PFSK-1 (cell line): ENCODE measurements at regions not wholly inside any gene's neighbourhood (a gene's known extent, or its start where the extent isn't known, plus 50 kb on each side); places are given as distances from the start of the nearest gene placed in this dataset.

Experiments used
- FOXP2 ChIP-seq: optimal IDR thresholded peaks from 2 replicates; pipeline ENCODE3; 2011; ENCODE audit warnings: borderline replicate concordance, control low read depth, inconsistent platforms; ENCODE audit not compliant: insufficient read depth; ENCODE audit errors: extremely low read length, extremely low read depth
- POLR2AphosphoS5 ChIP-seq: IDR thresholded peaks from 2 replicates; pipeline ENCODE4 v1.6.1; 2012; ENCODE audit warnings: low read depth, mild to moderate bottlenecking, control low read depth, low read length, moderate library complexity
- REST ChIP-seq, 2 experiments: IDR thresholded peaks; 2 replicates each; pipeline versions ENCODE4 v1.6.1 to v1.8.0; 2011 to 2012; ENCODE audit warnings: low read depth in 2 of 2, low read length in 2 of 2, control low read depth in 1 of 2, inconsistent platforms in 1 of 2, mild to moderate bottlenecking in 1 of 2, moderate library complexity in 1 of 2; ENCODE audit not compliant: insufficient read depth in 1 of 2
- SIN3A ChIP-seq: IDR thresholded peaks from 2 replicates; pipeline ENCODE4 v1.6.1; 2012; ENCODE audit warnings: mild to moderate bottlenecking, low read length, moderate library complexity, borderline replicate concordance; ENCODE audit not compliant: insufficient read depth
- TAF1 ChIP-seq: IDR thresholded peaks from 2 replicates; pipeline ENCODE4 v1.6.1; 2012; ENCODE audit warnings: low read length, control low read depth, borderline replicate concordance; ENCODE audit not compliant: insufficient read depth

GRCh38 chr19:28898249-28898648, 314.7 kb downstream of the UQCRFS1 start:
- no peak for TF ChIP-seq POLR2AphosphoS5
- TF ChIP-seq SIN3A = no peak
- TF ChIP-seq REST (IDR thresholded peaks at IDR 0.05; ENCODE audit: insufficient read depth in 1 of 2, low read depth in 2 of 2, low read length in 2 of 2) = no peak
- no peak for TF ChIP-seq FOXP2
- no peak for TF ChIP-seq TAF1

DNA sequence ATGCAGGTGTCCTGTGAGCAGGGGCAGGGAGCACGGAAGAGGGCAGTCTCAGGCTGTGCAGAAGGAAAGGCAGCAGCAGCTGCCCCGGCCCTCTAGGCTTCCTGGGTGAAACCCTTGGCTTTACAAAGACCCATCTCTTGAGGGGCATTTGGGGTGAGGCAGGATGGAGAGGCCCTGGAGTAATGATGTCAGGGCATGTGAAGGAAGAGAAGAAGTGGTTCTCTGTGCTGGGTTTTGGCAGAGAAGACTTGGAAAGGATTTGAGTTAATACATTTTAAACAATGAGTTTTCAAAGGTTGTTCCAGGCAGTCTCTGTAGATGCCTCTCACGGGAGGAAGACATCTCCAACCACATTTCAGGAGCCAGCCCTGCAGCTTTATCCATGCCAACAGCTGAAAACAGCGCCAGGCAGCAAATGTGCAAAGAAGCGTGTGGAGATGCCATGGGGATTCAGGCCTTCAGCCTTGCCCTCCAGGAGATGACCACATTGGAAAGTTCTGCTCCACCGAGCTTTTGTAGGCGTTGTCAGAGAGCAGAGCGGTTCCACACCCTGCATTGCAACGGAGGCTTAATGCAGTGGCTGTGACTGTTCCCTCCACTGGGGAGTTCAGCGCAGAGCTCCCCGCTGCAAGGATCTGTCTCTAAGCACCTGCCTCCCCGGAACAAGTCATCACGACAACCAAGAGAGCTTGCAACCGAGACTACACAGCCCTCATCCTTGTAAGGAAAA, 322.8 kb downstream of the UQCRFS1 start:
- TF ChIP-seq POLR2AphosphoS5 (no peak), REST (IDR thresholded peaks at IDR 0.05; ENCODE audit: insufficient read depth in 1 of 2, low read depth in 2 of 2, low read length in 2 of 2) (no peak), TAF1 (no peak), FOXP2 (no peak), SIN3A (no peak)

GRCh38 chr19:28887920-28888618, 324.9 kb downstream of the UQCRFS1 start:
- no peak for TF ChIP-seq FOXP2
- TF ChIP-seq REST (IDR thresholded peaks at IDR 0.05; ENCODE audit: insufficient read depth in 1 of 2, low read depth in 2 of 2, low read length in 2 of 2) = no peak
- no peak for TF ChIP-seq TAF1
- no peak for TF ChIP-seq POLR2AphosphoS5
- no peak for TF ChIP-seq SIN3A

GRCh38 chr19:28886708-28887107, 326.2 kb downstream of the UQCRFS1 start:
- no peak for TF ChIP-seq REST (IDR thresholded peaks at IDR 0.05; ENCODE audit: insufficient read depth in 1 of 2, low read depth in 2 of 2, low read length in 2 of 2)
- no peak for TF ChIP-seq SIN3A
- no peak for TF ChIP-seq FOXP2
- TF ChIP-seq POLR2AphosphoS5 = no peak
- no peak for TF ChIP-seq TAF1

GRCh38 chr19:28885965-28886364, 327.0 kb downstream of the UQCRFS1 start:
- no peak for TF ChIP-seq REST (IDR thresholded peaks at IDR 0.05; ENCODE audit: insufficient read depth in 1 of 2, low read depth in 2 of 2, low read length in 2 of 2)
- no peak for TF ChIP-seq POLR2AphosphoS5
- TF ChIP-seq SIN3A = no peak
- TF ChIP-seq TAF1 = no peak
- no peak for TF ChIP-seq FOXP2
